HepG2 (cell line): ENCODE measurements at regions not wholly inside any gene's neighbourhood (a gene's known extent, or its start where the extent isn't known, plus 50 kb on each side); places are given as distances from the start of the nearest gene placed in this dataset.
A peak's percentile ranks its signal among the peaks of the same experiment; 100 is the strongest.

Experiments used
- ATAC-seq: fragments of 200-7000 bp; cut with Tn5 transposase; 3 replicates; pipeline ENCODE4 v1.9.1; 2020; ENCODE audit warnings: mild to moderate bottlenecking, moderate library complexity
- BruUV-seq: library from RNA; stranded (reverse); fragments of 400-500 nt; replicated peaks from 2 replicates; lab custom pipeline; 2021; lab: Mats Ljungman, UMichigan
- CTCF ChIA-PET: fragments of 300-600 bp; formaldehyde crosslinking; extraction: SDS; loops from one replicate; lab custom pipeline; 2021; ENCODE audit warnings: low total read pairs, inconsistent platforms, low intra/inter-chr PET ratio; lab: Yijun Ruan, JAX
- POLR2A ChIA-PET: fragments of 350-600 bp; sonication (Branson Sonifier 250); formaldehyde crosslinking; loops from one replicate; lab custom pipeline; 2020; ENCODE audit warnings: antibody characterized with exemption, inconsistent platforms; lab: Yijun Ruan, JAX
- DNase-seq: peaks from one replicate; pipeline ENCODE4 v3.0.0-alpha.2; 2015; ENCODE audit warnings: low spot score
- FAIRE-seq: peaks from 3 replicates; lab custom pipeline; 2011; peaks lifted over from hg19 to GRCh38; lab: Jason Lieb, UNC
- H2AFZ ChIP-seq: one replicate; pipeline ENCODE4 v1.6.1; 2011; ENCODE audit warnings: low read length, inconsistent platforms
- H3K27ac ChIP-seq: fragments of 300-600 bp; 3 replicates; pipeline ENCODE4 v1.8.0; 2011; ENCODE audit warnings: mixed run types, mild to moderate bottlenecking, mixed read lengths, low read length, inconsistent platforms; ENCODE audit not compliant: insufficient read depth; ENCODE audit errors: extremely low read length
- H3K27me3 ChIP-seq, 2 experiments: fragments of 200-600 bp in 1 of 2; 2 replicates in 1 of 2; 3 replicates in 1 of 2; pipeline versions ENCODE4 v1.6.0 to v1.8.0; 2011; ENCODE audit warnings: low read length in 2 of 2, mild to moderate bottlenecking in 2 of 2, moderate library complexity in 2 of 2, inconsistent platforms in 1 of 2; ENCODE audit not compliant: insufficient read depth in 2 of 2, control insufficient read depth in 1 of 2
- H3K36me3 ChIP-seq, 2 experiments: fragments of 200-600 bp in 1 of 2; replicated peaks in 1 of 2; 2 replicates in 1 of 2; 3 replicates in 1 of 2; pipeline versions ENCODE4 v1.5.1 to v1.8.0; 2011; ENCODE audit warnings: low read length in 2 of 2, inconsistent platforms in 1 of 2; ENCODE audit not compliant: insufficient read depth in 2 of 2, control insufficient read depth in 1 of 2
- H3K4me1 ChIP-seq: 2 replicates; pipeline ENCODE4 v1.5.1; 2012; ENCODE audit warnings: low read length, inconsistent platforms; ENCODE audit not compliant: insufficient read depth
- H3K4me2 ChIP-seq: 2 replicates; pipeline ENCODE4 v1.6.0; 2011; ENCODE audit warnings: low read depth, low read length, inconsistent platforms
- H3K4me3 ChIP-seq, 3 experiments: fragments of 200-600 bp in 1 of 3; sonication (generic), shearing (Covaris generic) in 1 of 3; replicated peaks in 1 of 3; 2 replicates each; pipeline ENCODE4 v1.5.1; 2011 to 2016; ENCODE audit warnings: low read length in 3 of 3, inconsistent platforms in 2 of 3, low read depth in 2 of 3, mild to moderate bottlenecking in 2 of 3, control low read depth in 1 of 3, mixed read lengths in 1 of 3; ENCODE audit not compliant: insufficient read depth in 1 of 3
- H3K79me2 ChIP-seq: one replicate; pipeline ENCODE4 v1.6.1; 2011; ENCODE audit warnings: low read length, inconsistent platforms; ENCODE audit not compliant: insufficient read depth
- H3K9ac ChIP-seq: 2 replicates; pipeline ENCODE4 v1.6.0; 2011; ENCODE audit warnings: mild to moderate bottlenecking, low read depth, low read length, inconsistent platforms; ENCODE audit not compliant: insufficient read depth
- H3K9me3 ChIP-seq: 2 replicates; pipeline ENCODE4 v1.5.1; 2012; ENCODE audit warnings: mild to moderate bottlenecking, low read length
- H4K20me1 ChIP-seq: 2 replicates; pipeline ENCODE4 v1.6.0; 2011; ENCODE audit warnings: inconsistent platforms, mild to moderate bottlenecking, low read length, moderate library complexity; ENCODE audit not compliant: insufficient read depth
- ATF7 ChIP-seq, 2 experiments: fragments of 450-650 bp in 1 of 2; sonication (generic) in 1 of 2; formaldehyde crosslinking in 1 of 2; IDR thresholded peaks; 2 replicates each; pipeline versions ENCODE4 v1.4.0 to v1.6.1; 2016 to 2020; ENCODE audit warnings: antibody characterized with exemption in 1 of 2, mild to moderate bottlenecking in 1 of 2, missing genetic modification reagents in 1 of 2
- CREB1 ChIP-seq, 2 experiments: fragments of 450-650 bp in 1 of 2; IDR thresholded peaks; 2 replicates each; pipeline ENCODE4 v1.6.1; 2016 to 2017; ENCODE audit warnings: control low read depth in 1 of 2, mild to moderate bottlenecking in 1 of 2, missing compliant biosample characterization in 1 of 2, missing genetic modification characterization in 1 of 2
- IKZF4 ChIP-seq: sonication (generic); formaldehyde crosslinking; IDR thresholded peaks from 2 replicates; pipeline ENCODE4 v1.5.1; 2020; ENCODE audit warnings: borderline replicate concordance, mild to moderate bottlenecking, low read depth, missing genetic modification reagents; ENCODE audit errors: not compliant biosample characterization
- KDM6A ChIP-seq: IDR thresholded peaks from 2 replicates; pipeline ENCODE4 v1.6.1; 2016; ENCODE audit warnings: low read depth
- KLF11 ChIP-seq: IDR thresholded peaks from 2 replicates; pipeline ENCODE4 v1.6.1; 2016; ENCODE audit warnings: missing compliant biosample characterization
- NFE2L1 ChIP-seq: sonication (generic); formaldehyde crosslinking; IDR thresholded peaks from 2 replicates; pipeline ENCODE4 v1.4.0; 2020; ENCODE audit warnings: missing genetic modification reagents, mild to moderate bottlenecking, borderline replicate concordance
- NR2F1 ChIP-seq, 2 experiments: fragments of 450-650 bp in 1 of 2; formaldehyde crosslinking in 1 of 2; IDR thresholded peaks; 2 replicates each; pipeline versions ENCODE4 v1.5.0 to v1.6.1; 2016 to 2020; ENCODE audit warnings: mild to moderate bottlenecking in 1 of 2, missing compliant biosample characterization in 1 of 2, missing genetic modification reagents in 1 of 2, moderate library complexity in 1 of 2
- SAFB2 ChIP-seq: sonication (generic); formaldehyde crosslinking; IDR thresholded peaks from 2 replicates; pipeline ENCODE4 v1.5.1; 2020; ENCODE audit warnings: missing genetic modification reagents, low read depth, mild to moderate bottlenecking, borderline replicate concordance
- SMARCE1 ChIP-seq: fragments of 450-650 bp; IDR thresholded peaks from 2 replicates; pipeline ENCODE4 v1.6.1; 2017; ENCODE audit warnings: borderline replicate concordance
- TCF7L2 ChIP-seq: IDR thresholded peaks from 2 replicates; pipeline ENCODE4 v1.6.1; 2011; ENCODE audit warnings: mild to moderate bottlenecking, low read depth, low read length, moderate library complexity
- THAP9 ChIP-seq: sonication (generic); formaldehyde crosslinking; IDR thresholded peaks from 2 replicates; pipeline ENCODE4; 2020; ENCODE audit warnings: missing genetic modification reagents, mild to moderate bottlenecking, borderline replicate concordance
- TRIM22 ChIP-seq: fragments of 450-650 bp; IDR thresholded peaks from 2 replicates; pipeline ENCODE4 v1.6.1; 2017
- ZBTB34 ChIP-seq: sonication (generic); formaldehyde crosslinking; IDR thresholded peaks from 2 replicates; pipeline ENCODE4 v1.8.0; 2022; ENCODE audit warnings: mild to moderate bottlenecking, missing genetic modification reagents
- ZNF562 ChIP-seq: sonication (generic); formaldehyde crosslinking; IDR thresholded peaks from 2 replicates; pipeline ENCODE4 v1.8.0; 2022; ENCODE audit warnings: missing genetic modification reagents, borderline replicate concordance
- ZNF713 ChIP-seq: sonication (generic); formaldehyde crosslinking; IDR thresholded peaks from 2 replicates; pipeline ENCODE4 v1.4.0; 2020; ENCODE audit warnings: mild to moderate bottlenecking, missing genetic modification reagents
- ZNF773 ChIP-seq: sonication (generic); formaldehyde crosslinking; IDR thresholded peaks from 2 replicates; pipeline ENCODE4 v1.4.0; 2020; ENCODE audit warnings: missing genetic modification reagents, borderline replicate concordance
- WGBS: methylation state at CpG from one replicate; pipeline ENCODE4 v1.1.6; 2017; ENCODE audit warnings: low lambda C conversion rate; 5-methylcytosine and 5-hydroxymethylcytosine counted together
- in situ Hi-C: cut with HindIII; loops from 2 replicates; pipeline ENCODE4 v1.10.0; 2017; ENCODE audit warnings: low pct_unique_long_range_greater_than_20kb; ENCODE audit not compliant: extremely low pct_ligation_motif_present
- intact Hi-C: fragments of 100-400 bp; cut with micrococcal nuclease; formaldehyde crosslinking; loops from one replicate; pipeline ENCODE4 v1.10.0; 2022; ENCODE audit not compliant: unreplicated experiment
- TF ChIP-seq, protein P1 (sequence below): sonication (generic); formaldehyde crosslinking; IDR thresholded peaks from 2 replicates; pipeline ENCODE4 v1.5.1; 2020; ENCODE audit warnings: mild to moderate bottlenecking, missing genetic modification reagents, borderline replicate concordance

GRCh38 chr3:163946785-163947184 lies 1131.5 kb downstream of the SI start (continued):
- TF ChIP-seq ZBTB34 (CRISPR knock-in tag) (no peak), ZNF562 (no peak)

DNA sequence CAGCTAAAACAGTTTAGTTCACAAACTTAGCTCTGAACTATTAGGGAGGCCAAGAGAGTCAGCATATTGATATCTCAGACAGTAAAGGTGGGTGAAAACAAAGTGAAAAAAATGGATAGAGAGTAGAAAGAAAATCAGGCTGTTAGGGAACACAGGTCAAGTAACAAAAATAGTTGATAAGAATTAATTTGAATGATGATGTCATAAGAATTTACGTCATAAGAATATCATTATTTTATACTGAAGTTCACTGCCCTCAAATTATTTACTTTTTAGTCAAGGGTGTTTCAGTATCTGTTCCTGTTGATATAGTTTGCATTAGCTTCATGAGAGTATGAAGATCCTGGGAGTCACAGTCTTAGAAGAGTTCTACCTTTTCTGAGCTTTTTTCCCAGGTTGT lies 1134.6 kb downstream of the SI start:
- H3K9ac ChIP-seq: no peak overlapping the region
- intact Hi-C loops: no loop called here
- no peaks in the 10 kb centered on the region for H3K4me1 ChIP-seq
- no peak overlapping the region for H3K4me2 ChIP-seq
- no peaks in the 10 kb centered on the region for H3K27me3 ChIP-seq
- CTCF ChIA-PET: no interaction called here
- POLR2A ChIA-PET: no interaction called here
- H2AFZ ChIP-seq: no peak overlapping the region
- no peaks in the 10 kb centered on the region for H3K9me3 ChIP-seq
- in situ Hi-C loops: no loop called here
- TF ChIP-seq ZNF773: no peak
- no peak for TF ChIP-seq THAP9 (CRISPR knock-in tag)
- no peak for TF ChIP-seq SAFB2
- no peak for TF ChIP-seq ZNF713 (CRISPR knock-in tag)
- peak; percentile 89 for TF ChIP-seq ATF7 (IDR thresholded peaks at IDR 0.05)
- TF ChIP-seq ATF7 (CRISPR knock-in tag; IDR thresholded peaks at IDR 0.05): no peak
- TF ChIP-seq KDM6A (CRISPR knock-in tag): no peak
- TF ChIP-seq NR2F1 (CRISPR knock-in tag; IDR thresholded peaks at IDR 0.05): no peak
- no peak for TF ChIP-seq TRIM22
- TF ChIP-seq KLF11 (CRISPR knock-in tag): no peak
- TF ChIP-seq, protein P1, sequence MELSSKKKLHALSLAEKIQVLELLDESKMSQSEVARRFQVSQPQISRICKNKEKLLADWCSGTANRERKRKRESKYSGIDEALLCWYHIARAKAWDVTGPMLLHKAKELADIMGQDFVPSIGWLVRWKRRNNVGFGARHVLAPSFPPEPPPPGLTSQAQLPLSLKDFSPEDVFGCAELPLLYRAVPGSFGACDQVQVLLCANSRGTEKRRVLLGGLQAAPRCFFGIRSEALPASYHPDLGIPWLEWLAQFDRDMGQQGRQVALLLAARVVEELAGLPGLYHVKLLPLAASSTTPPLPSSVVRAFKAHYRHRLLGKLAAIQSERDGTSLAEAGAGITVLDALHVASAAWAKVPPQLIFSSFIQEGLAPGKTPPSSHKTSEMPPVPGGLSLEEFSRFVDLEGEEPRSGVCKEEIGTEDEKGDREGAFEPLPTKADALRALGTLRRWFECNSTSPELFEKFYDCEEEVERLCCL: no peak
- TF ChIP-seq NFE2L1 (CRISPR knock-in tag): no peak
- no peak for TF ChIP-seq IKZF4 (CRISPR knock-in tag)
- peak; percentile 85 for TF ChIP-seq CREB1 (IDR thresholded peaks at IDR 0.05)
- TF ChIP-seq CREB1 (CRISPR knock-in tag; IDR thresholded peaks at IDR 0.05): no peak
- TF ChIP-seq SMARCE1: no peak
- TF ChIP-seq TCF7L2: no peak
- H3K36me3 ChIP-seq: no peaks in the 10 kb centered on the region
- H3K79me2 ChIP-seq: no peaks in the 10 kb centered on the region
- no peak overlapping the region for H3K4me3 ChIP-seq
- no peak overlapping the region for H3K27ac ChIP-seq
- DNase-seq (no peak), FAIRE-seq (no peak), ATAC-seq (no peak)
- no TSS peak for BruUV-seq
- WGBS: 8% methylated on average over 1 of the region's 1 CpG
- no peaks in the 10 kb centered on the region for H4K20me1 ChIP-seq
